Keratinocyte (primary cell): ENCODE measurements at regions not wholly inside any gene's neighbourhood (a gene's known extent, or its start where the extent isn't known, plus 50 kb on each side); places are given as distances from the start of the nearest gene placed in this dataset.

ENCODE experiments used
- DNase-seq: peaks from one replicate; pipeline ENCODE4 v3.0.0-alpha.2; 2011; ENCODE audit warnings: low read depth, missing footprints, low spot score
- FAIRE-seq: peaks from 2 replicates; lab custom pipeline; 2011; peaks lifted over from hg19 to GRCh38; lab: Jason Lieb, UNC
- H2AFZ ChIP-seq: 2 replicates; pipeline ENCODE4 v1.6.0; 2012; ENCODE audit warnings: low read length, control low read depth, inconsistent platforms; ENCODE audit not compliant: control insufficient read depth
- H3K27ac ChIP-seq: 2 replicates; pipeline ENCODE4 v1.5.1; 2011; ENCODE audit warnings: low read length; ENCODE audit not compliant: control insufficient read depth, insufficient read depth
- H3K27me3 ChIP-seq: 3 replicates; pipeline ENCODE4 v1.6.0; 2011; ENCODE audit warnings: low read length; ENCODE audit not compliant: control insufficient read depth, insufficient read depth; ENCODE audit errors: extremely low read depth
- H3K36me3 ChIP-seq, 2 experiments: 2 replicates in 1 of 2; 3 replicates in 1 of 2; pipeline ENCODE4 v1.5.1; 2011; ENCODE audit warnings: low read length in 2 of 2, mild to moderate bottlenecking in 1 of 2; ENCODE audit not compliant: control insufficient read depth in 2 of 2, insufficient read depth in 2 of 2; ENCODE audit errors: extremely low read depth in 1 of 2
- H3K4me1 ChIP-seq: 3 replicates; pipeline ENCODE4 v1.5.1; 2011; ENCODE audit warnings: low read length; ENCODE audit not compliant: control insufficient read depth, insufficient read depth; ENCODE audit errors: extremely low read depth
- H3K4me2 ChIP-seq: 3 replicates; pipeline ENCODE4 v1.6.0; 2011; ENCODE audit warnings: low read depth, low read length; ENCODE audit not compliant: control insufficient read depth, insufficient read depth; ENCODE audit errors: extremely low read depth
- H3K4me3 ChIP-seq, 3 experiments: fragments of 200-600 bp in 1 of 3; sonication (generic) in 1 of 3; 2 replicates in 2 of 3; 3 replicates in 1 of 3; pipeline ENCODE4 v1.5.1; 2011 to 2016; ENCODE audit warnings: low read length in 3 of 3, mild to moderate bottlenecking in 3 of 3, control low read depth in 2 of 3, inconsistent platforms in 1 of 3, low read depth in 1 of 3, mixed read lengths in 1 of 3, mixed run types in 1 of 3, moderate library complexity in 1 of 3; ENCODE audit not compliant: control insufficient read depth in 2 of 3, insufficient read depth in 2 of 3; ENCODE audit errors: extremely low read depth in 1 of 3
- H3K79me2 ChIP-seq: 2 replicates; pipeline ENCODE4 v1.6.0; 2012; ENCODE audit warnings: low read length; ENCODE audit not compliant: control insufficient read depth, insufficient read depth
- H3K9ac ChIP-seq: 3 replicates; pipeline ENCODE4 v1.6.0; 2011; ENCODE audit warnings: low read length; ENCODE audit not compliant: control insufficient read depth, insufficient read depth; ENCODE audit errors: extremely low read depth
- H3K9me1 ChIP-seq: 3 replicates; pipeline ENCODE4 v1.6.0; 2011; ENCODE audit warnings: low read length; ENCODE audit not compliant: control insufficient read depth, insufficient read depth; ENCODE audit errors: extremely low read depth
- H3K9me3 ChIP-seq: 2 replicates; pipeline ENCODE4 v1.5.1; 2012; ENCODE audit warnings: low read depth, low read length; ENCODE audit not compliant: control insufficient read depth
- H4K20me1 ChIP-seq: 3 replicates; pipeline ENCODE4 v1.6.0; 2011; ENCODE audit warnings: low read length; ENCODE audit not compliant: control insufficient read depth, insufficient read depth; ENCODE audit errors: extremely low read depth
- EZH2 ChIP-seq: IDR thresholded peaks from one replicate; pipeline ENCODE4 v1.6.1; 2012; ENCODE audit warnings: inconsistent platforms, mild to moderate bottlenecking, low read length, moderate library complexity
- dilution Hi-C: fragments of 300-500 bp; cut with MboI; formaldehyde crosslinking; loops from one replicate; pipeline ENCODE4 v1.7.0; 2020; ENCODE audit warnings: low sequenced_read_pairs; ENCODE audit not compliant: extremely low pct_ligation_motif_present
- TF ChIP-seq, protein P1 (sequence below), 3 experiments: IDR thresholded peaks in 1 of 3; conservative IDR thresholded peaks in 1 of 3; optimal IDR thresholded peaks in 1 of 3; 2 replicates in 2 of 3; 3 replicates in 1 of 3; pipeline versions ENCODE3 to v1.5.1; 2011; ENCODE audit warnings: low read length in 3 of 3, mild to moderate bottlenecking in 3 of 3, moderate library complexity in 2 of 3, control low read depth in 1 of 3, inconsistent platforms in 1 of 3; ENCODE audit not compliant: insufficient read depth in 2 of 3; ENCODE audit errors: extremely low read depth in 1 of 3

DNA sequence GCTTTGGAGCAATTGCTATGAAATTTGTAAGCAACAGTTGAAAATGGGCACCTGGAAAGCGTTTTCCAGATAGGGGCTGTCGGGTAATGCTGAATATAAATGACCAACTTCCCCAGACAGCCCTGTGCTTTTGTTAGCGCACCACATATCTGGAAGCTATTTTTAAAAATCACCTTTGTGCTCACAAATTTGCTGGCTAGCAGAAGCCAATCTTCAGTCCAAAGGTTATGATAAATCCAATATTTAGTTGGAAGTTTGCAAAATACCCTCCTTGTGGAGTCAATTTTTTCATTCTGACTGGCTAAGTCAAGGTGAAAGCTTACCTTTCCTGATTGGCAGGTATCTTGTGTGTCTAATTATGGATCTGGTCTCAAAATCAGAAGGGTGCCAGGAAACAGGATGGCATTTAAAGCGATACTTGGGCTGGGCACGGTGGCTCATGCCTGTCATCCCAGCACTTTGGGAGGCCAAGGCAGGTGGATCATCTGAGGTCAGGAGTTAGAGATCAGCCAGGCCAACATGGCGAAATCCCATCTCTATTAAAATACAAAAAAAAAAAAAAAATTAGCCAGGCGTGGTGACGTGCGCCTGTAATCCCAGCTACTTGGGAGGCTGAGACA lies 124.1 kb upstream of the AJAP1 start:
- H2AFZ ChIP-seq, result no peak overlapping the region
- H3K79me2 ChIP-seq, result no peaks in the 10 kb centered on the region
- DNase-seq (no peak), FAIRE-seq (no peak)
- no peaks in the 10 kb centered on the region for H3K4me1 ChIP-seq
- dilution Hi-C loops, result no loop called here
- H3K4me2 ChIP-seq, result no peak overlapping the region
- no peak overlapping the region for H3K4me3 ChIP-seq
- H3K27me3 ChIP-seq, result no peaks in the 10 kb centered on the region
- H3K36me3 ChIP-seq, result no peaks in the 10 kb centered on the region
- no peak for TF ChIP-seq EZH2
- TF ChIP-seq, protein P1, sequence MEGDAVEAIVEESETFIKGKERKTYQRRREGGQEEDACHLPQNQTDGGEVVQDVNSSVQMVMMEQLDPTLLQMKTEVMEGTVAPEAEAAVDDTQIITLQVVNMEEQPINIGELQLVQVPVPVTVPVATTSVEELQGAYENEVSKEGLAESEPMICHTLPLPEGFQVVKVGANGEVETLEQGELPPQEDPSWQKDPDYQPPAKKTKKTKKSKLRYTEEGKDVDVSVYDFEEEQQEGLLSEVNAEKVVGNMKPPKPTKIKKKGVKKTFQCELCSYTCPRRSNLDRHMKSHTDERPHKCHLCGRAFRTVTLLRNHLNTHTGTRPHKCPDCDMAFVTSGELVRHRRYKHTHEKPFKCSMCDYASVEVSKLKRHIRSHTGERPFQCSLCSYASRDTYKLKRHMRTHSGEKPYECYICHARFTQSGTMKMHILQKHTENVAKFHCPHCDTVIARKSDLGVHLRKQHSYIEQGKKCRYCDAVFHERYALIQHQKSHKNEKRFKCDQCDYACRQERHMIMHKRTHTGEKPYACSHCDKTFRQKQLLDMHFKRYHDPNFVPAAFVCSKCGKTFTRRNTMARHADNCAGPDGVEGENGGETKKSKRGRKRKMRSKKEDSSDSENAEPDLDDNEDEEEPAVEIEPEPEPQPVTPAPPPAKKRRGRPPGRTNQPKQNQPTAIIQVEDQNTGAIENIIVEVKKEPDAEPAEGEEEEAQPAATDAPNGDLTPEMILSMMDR (optimal IDR thresholded peaks at IDR 0.05 in 1 of 3, IDR thresholded peaks at IDR 0.05 in 1 of 3, conservative IDR thresholded peaks at IDR 0.05 in 1 of 3; ENCODE audit: extremely low read depth in 1 of 3, insufficient read depth in 2 of 3, low read length in 3 of 3), result no peak
- no peaks in the 10 kb centered on the region for H3K9me1 ChIP-seq
- peaks cover 7% of the 10 kb centered on the region for H3K9me3 ChIP-seq
- H3K27ac ChIP-seq, result no peak overlapping the region
- H4K20me1 ChIP-seq, result no peaks in the 10 kb centered on the region
- no peak overlapping the region for H3K9ac ChIP-seq

DNA sequence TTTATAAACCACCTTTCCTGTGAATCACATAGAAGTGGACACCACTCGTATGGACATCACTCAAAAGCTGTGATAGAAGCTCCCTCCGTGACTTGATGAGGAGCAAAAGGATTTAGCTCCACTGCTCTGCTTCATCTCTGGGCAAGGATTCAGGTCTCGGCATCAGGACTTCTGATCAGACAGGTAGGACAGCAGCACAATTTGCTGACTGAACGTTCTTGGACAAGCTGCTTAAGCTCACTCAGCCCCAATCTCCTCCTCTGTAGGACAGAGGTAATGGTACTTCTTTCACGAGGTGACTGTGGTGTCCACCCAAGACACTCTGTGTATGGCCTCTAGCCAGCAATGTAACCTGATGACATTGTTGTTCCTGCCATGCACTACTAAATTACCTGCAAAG lies 122.6 kb upstream of the AJAP1 start:
- dilution Hi-C loops, result no loop called here
- DNase-seq (no peak), FAIRE-seq (no peak)
- Histone ChIP-seq H3K4me3 (no peak overlapping the region), H3K9me3 (peaks cover 7% of the 10 kb centered on the region), H3K27me3 (no peaks in the 10 kb centered on the region), H2AFZ (no peak overlapping the region), H3K4me1 (no peaks in the 10 kb centered on the region), H3K9me1 (no peaks in the 10 kb centered on the region), H3K27ac (no peak overlapping the region), H3K36me3 (no peaks in the 10 kb centered on the region), H4K20me1 (no peaks in the 10 kb centered on the region), H3K4me2 (no peak overlapping the region), H3K9ac (no peak overlapping the region), H3K79me2 (no peaks in the 10 kb centered on the region)
- TF ChIP-seq, protein P1 (optimal IDR thresholded peaks at IDR 0.05 in 1 of 3, IDR thresholded peaks at IDR 0.05 in 1 of 3, conservative IDR thresholded peaks at IDR 0.05 in 1 of 3; ENCODE audit: extremely low read depth in 1 of 3, insufficient read depth in 2 of 3, low read length in 3 of 3), result no peak
- TF ChIP-seq EZH2, result no peak
